ENCODE measurements at regions not wholly inside any gene's neighbourhood (a gene's known extent, or its start where the extent isn't known, plus 50 kb on each side); places are given as distances from the start of the nearest gene placed in this dataset.

DNA sequence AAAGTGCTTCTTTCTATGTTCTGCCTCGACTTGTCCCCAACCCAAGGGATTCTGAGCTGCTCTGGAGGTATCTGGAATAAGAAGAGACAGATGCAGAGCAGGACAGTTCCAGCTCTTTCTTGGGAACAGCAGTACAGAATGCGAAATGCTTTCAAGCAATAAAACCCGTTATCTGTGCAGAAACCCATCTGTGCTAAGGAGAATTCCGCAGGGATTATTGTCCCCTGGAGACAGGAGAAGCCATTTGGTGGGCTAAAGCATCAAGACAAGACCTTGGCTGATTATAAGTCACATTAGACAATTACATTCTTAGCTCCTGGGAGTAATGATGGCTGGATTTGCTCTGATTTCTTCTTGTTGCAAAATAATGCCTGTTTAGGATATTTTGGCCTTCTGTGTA lies 185.4 kb upstream of the GLI2 start:
- H3K27me3 ChIP-seq: no peaks in the 10 kb centered on the region
- no peak overlapping the region for H3K4me3 ChIP-seq
- no peaks in the 10 kb centered on the region for H3K36me3 ChIP-seq
- H3K4me1 ChIP-seq: peaks cover 0 to 48% (median 24%) of the 10 kb centered on the region in 3 donors
- TF ChIP-seq POLR2AphosphoS5 (IDR thresholded peaks at IDR 0.05) (no peak), POLR2A (IDR thresholded peaks at IDR 0.05) (no peak), EP300 (IDR thresholded peaks at IDR 0.05) (no peak)
- TF ChIP-seq, protein P1, sequence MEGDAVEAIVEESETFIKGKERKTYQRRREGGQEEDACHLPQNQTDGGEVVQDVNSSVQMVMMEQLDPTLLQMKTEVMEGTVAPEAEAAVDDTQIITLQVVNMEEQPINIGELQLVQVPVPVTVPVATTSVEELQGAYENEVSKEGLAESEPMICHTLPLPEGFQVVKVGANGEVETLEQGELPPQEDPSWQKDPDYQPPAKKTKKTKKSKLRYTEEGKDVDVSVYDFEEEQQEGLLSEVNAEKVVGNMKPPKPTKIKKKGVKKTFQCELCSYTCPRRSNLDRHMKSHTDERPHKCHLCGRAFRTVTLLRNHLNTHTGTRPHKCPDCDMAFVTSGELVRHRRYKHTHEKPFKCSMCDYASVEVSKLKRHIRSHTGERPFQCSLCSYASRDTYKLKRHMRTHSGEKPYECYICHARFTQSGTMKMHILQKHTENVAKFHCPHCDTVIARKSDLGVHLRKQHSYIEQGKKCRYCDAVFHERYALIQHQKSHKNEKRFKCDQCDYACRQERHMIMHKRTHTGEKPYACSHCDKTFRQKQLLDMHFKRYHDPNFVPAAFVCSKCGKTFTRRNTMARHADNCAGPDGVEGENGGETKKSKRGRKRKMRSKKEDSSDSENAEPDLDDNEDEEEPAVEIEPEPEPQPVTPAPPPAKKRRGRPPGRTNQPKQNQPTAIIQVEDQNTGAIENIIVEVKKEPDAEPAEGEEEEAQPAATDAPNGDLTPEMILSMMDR (IDR thresholded peaks at IDR 0.05): no peak
- WGBS, 2 donors (ENCODE audit: low coverage in 1 of 2): 84 to 87% methylated on average over 2 to 4 of the region's 4 CpGs
- no peak overlapping the region for H3K27ac ChIP-seq
- H3K9me3 ChIP-seq: no peaks in the 10 kb centered on the region
- no peak for ATAC-seq

DNA sequence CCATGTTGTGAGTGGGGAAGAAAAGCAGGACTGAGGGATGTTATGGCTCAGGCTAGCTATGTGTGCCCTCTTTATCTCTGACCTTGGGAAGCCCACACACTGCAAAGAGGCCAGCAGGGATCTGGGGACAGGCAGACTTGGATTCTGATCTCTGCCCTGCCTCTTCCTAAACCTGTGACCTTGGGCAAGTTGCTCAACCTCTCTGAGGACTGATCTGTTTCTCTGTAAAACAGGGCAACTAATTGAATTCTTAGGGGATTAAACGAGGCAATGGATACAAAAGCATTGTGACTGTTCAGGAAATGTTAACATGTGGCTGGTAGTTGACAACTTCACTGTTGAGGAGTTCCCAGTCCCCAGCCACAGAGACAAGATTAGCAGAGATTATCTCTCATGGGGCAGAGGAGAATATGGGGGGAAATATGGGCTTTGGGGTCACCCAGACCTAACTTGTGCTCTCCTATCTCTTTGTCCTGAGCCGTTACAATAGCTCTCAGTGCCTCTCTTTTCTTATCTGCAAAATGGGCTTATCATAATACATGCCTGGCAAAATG lies 184.7 kb upstream of the GLI2 start:
- Histone ChIP-seq H3K4me3 (no peak overlapping the region), H3K36me3 (no peaks in the 10 kb centered on the region), H3K9me3 (no peaks in the 10 kb centered on the region), H3K4me1 (peaks cover 0 to 45% (median 24%) of the 10 kb centered on the region in 3 donors), H3K27me3 (no peaks in the 10 kb centered on the region), H3K27ac (peak overlapping the region in 2 of 4 donors; percentile 8 to 34)
- TF ChIP-seq POLR2A (IDR thresholded peaks at IDR 0.05) (no peak), EP300 (IDR thresholded peaks at IDR 0.05) (no peak), POLR2AphosphoS5 (IDR thresholded peaks at IDR 0.05) (no peak)
- TF ChIP-seq, protein P1 (IDR thresholded peaks at IDR 0.05): no peak
- 52 to 80% methylated on average over 2 of the region's 2 CpGs for WGBS, 2 donors (ENCODE audit: low coverage in 1 of 2)
- ATAC-seq: no peak

DNA sequence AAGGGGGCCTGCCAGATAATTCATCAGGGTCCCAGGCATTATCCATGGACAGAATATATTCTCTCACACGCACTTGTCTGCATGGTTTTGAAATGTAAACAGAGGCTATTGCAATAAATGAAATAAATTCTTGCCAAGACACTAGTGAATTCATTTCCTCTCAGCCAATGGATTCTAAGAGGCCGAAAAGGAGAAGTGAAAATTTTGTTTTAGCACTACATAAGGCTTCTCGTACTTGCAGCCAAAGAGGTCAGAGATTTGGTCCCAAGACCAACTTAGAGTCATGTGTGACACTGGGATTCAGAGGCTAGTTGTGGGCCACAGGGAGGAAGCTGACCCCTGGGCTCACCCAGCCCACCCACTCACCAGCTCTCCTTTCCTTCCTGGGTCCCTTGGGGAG lies 184.1 kb upstream of the GLI2 start:
- Histone ChIP-seq H3K27ac (peak overlapping the region in 2 of 4 donors; percentile 14 to 34), H3K9me3 (no peaks in the 10 kb centered on the region), H3K27me3 (no peaks in the 10 kb centered on the region), H3K4me1 (peaks cover 0 to 40% (median 24%) of the 10 kb centered on the region in 3 donors), H3K36me3 (no peaks in the 10 kb centered on the region), H3K4me3 (no peak overlapping the region)
- no peak for TF ChIP-seq POLR2AphosphoS5 (IDR thresholded peaks at IDR 0.05)
- TF ChIP-seq, protein P1 (IDR thresholded peaks at IDR 0.05): no peak
- no peak for TF ChIP-seq POLR2A (IDR thresholded peaks at IDR 0.05)
- TF ChIP-seq EP300 (IDR thresholded peaks at IDR 0.05): no peak
- ATAC-seq: peak; percentile 25
- 34 to 75% methylated on average over 1 to 2 of the region's 3 CpGs for WGBS, 2 donors (ENCODE audit: low coverage in 1 of 2)

DNA sequence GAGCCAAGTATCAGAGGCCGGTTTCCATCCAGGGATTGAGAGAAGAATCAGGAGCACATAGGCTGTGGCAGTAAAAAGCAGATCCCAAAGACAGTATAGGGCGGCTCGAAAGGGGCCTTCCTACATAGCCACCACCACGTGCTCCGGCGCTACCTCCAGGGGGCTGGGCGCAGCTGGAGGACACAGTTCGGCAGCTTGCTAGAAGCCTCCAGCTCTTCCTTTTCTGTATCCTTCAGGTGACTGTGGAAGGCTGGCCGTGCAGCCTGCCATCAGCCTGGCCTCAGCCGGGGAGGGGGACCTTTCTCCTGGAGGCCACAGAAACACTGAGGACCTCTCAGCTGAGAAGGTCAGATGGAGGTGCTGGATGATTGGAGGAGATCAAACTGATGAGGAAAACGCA lies 183.6 kb upstream of the GLI2 start:
- H3K9me3 ChIP-seq: no peaks in the 10 kb centered on the region
- peak overlapping the region in 3 of 4 donors; percentile 14 to 34 (median 29) for H3K27ac ChIP-seq
- WGBS, 2 donors (ENCODE audit: low coverage in 1 of 2): 20% methylated on average over 1 of the region's 11 CpGs; no CpG with 5 or more reads in 1 of the 2 donors
- H3K4me1 ChIP-seq: peaks cover 0 to 35% (median 24%) of the 10 kb centered on the region in 3 donors
- H3K27me3 ChIP-seq: no peaks in the 10 kb centered on the region
- no peaks in the 10 kb centered on the region for H3K36me3 ChIP-seq
- TF ChIP-seq, protein P1 (IDR thresholded peaks at IDR 0.05): no peak
- TF ChIP-seq EP300 (IDR thresholded peaks at IDR 0.05) (no peak), POLR2AphosphoS5 (IDR thresholded peaks at IDR 0.05) (no peak)
- H3K4me3 ChIP-seq: no peak overlapping the region
- no peak for ATAC-seq

DNA sequence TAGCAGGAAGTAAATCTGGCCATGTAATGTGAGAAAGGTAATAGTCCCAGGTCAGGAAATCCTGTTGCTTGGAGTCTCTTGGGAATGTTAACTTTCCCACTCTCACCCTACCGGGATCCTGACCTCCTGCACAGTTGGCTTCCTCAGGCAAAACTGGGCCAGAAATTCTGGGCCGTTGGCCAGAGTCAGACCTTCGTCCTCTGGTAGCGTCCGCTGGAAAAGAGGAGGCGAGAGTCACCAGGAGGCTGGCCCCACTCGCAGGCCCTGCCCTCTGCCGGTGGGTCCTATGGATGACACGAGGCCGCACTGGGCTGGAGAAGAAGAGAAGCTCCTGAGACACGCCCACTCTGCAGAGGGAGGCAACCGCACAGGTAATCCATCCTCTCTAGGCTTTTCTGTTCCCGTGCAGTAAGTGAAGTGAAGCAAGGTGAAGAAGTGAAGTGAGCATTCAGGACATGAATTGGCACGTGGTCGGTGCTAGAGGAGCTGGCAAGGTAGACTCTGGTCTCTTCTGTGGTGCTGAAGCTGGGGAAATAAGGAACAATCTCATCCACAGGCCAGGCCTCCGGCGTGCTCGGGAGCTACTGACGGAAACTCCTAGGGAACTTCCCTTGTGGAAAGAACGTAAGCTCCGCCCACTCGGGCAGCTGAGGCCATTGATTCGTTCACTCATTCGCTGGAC lies 182.7 kb upstream of the GLI2 start:
- peak; percentile 83 for ATAC-seq
- H3K4me1 ChIP-seq: peaks cover 0 to 35% (median 24%) of the 10 kb centered on the region in 3 donors
- 0 to 20% methylated on average over 3 to 11 of the region's 24 CpGs for WGBS, 2 donors (ENCODE audit: low coverage in 1 of 2)
- H3K9me3 ChIP-seq: no peaks in the 10 kb centered on the region
- H3K27me3 ChIP-seq: no peaks in the 10 kb centered on the region
- TF ChIP-seq POLR2A (IDR thresholded peaks at IDR 0.05): no peak
- no peak for TF ChIP-seq EP300 (IDR thresholded peaks at IDR 0.05)
- TF ChIP-seq POLR2AphosphoS5 (IDR thresholded peaks at IDR 0.05): peak; percentile 77
- TF ChIP-seq, protein P1 (IDR thresholded peaks at IDR 0.05): peak in 3 of 4 experiments; percentile 50 to 75 (median 65)
- H3K4me3 ChIP-seq: no peak overlapping the region
- peak overlapping the region in 2 of 4 donors; percentile 14 to 17 for H3K27ac ChIP-seq
- no peaks in the 10 kb centered on the region for H3K36me3 ChIP-seq

All from gastroesophageal sphincter (tissue), 4 donors.